NT2/D1 (cell line): ENCODE measurements at regions not wholly inside any gene's neighbourhood (a gene's known extent, or its start where the extent isn't known, plus 50 kb on each side); places are given as distances from the start of the nearest gene placed in this dataset.

Source experiments
- SUZ12 ChIP-seq: IDR thresholded peaks from 2 replicates; pipeline ENCODE4 v1.6.1; 2011; ENCODE audit not compliant: insufficient read length, insufficient read depth; ENCODE audit errors: extremely low read depth
- YY1 ChIP-seq: IDR thresholded peaks from 2 replicates; pipeline ENCODE4 v1.6.1; 2011; ENCODE audit not compliant: insufficient read length, insufficient read depth
- ZNF274 ChIP-seq: IDR thresholded peaks from 2 replicates; pipeline ENCODE4 v1.6.1; 2011; ENCODE audit warnings: mild to moderate bottlenecking, low read depth, low read length

- TF ChIP-seq ZNF274 (no peak), SUZ12 (no peak), YY1 (no peak)
These were observed 110.9 kb upstream of the TPM1 start for GRCh38 chr15:62931650-62932049.
